ENCODE measurements at regions not wholly inside any gene's neighbourhood (a gene's known extent, or its start where the extent isn't known, plus 50 kb on each side); places are given as distances from the start of the nearest gene placed in this dataset.

GRCh38 chr11:11772865-11773515 lies 68.8 kb upstream of the USP47 start:
- no peak for TF ChIP-seq POLR2A (IDR thresholded peaks at IDR 0.05)
- no peak for TF ChIP-seq CTCF (IDR thresholded peaks at IDR 0.05)

All from breast epithelium (tissue), 3 donors.